ENCODE measurements at regions not wholly inside any gene's neighbourhood (a gene's known extent, or its start where the extent isn't known, plus 50 kb on each side); places are given as distances from the start of the nearest gene placed in this dataset.
"Not testable (repeated sequence)": the region's sequence is repeated elsewhere in the genome, so short reads cannot be mapped to it uniquely, and the experiment has no call there.

DNA sequence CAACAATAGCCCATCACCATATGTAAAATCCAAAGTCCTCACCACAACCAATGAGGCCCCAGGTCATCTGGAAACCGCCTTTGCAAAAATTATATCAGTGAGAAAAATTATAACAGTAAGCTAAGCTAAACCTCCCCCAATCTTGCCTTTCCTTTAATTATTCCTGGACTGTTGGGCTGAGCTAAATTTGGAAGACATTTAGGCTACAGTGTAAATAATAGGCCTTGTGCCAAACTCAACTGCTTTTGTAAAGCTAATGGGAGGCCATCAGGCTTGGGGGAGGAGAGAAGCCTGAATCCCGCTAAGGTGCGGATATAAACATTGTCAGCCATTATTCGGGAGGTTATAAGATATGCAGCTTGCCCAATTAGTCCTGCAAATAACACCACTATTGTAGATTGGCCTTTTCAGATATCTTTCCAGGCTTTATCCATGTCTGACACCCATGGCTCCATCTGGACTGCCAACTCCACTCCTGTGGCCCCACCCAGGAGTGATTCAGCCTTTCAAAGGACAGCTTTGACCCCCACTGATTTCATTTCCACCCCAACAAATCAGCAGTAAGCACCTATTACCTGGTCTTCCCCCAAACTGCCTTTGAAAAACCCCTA lies 53.0 kb upstream of the CA12 start:
- peak; percentile 97 for DNase-seq

GRCh38 chr15:63435204-63435820 lies 53.7 kb upstream of the CA12 start:
- DNase-seq, result no peak

GRCh38 chr15:63436341-63436740 lies 54.7 kb upstream of the CA12 start:
- DNase-seq, result no peak

DNA sequence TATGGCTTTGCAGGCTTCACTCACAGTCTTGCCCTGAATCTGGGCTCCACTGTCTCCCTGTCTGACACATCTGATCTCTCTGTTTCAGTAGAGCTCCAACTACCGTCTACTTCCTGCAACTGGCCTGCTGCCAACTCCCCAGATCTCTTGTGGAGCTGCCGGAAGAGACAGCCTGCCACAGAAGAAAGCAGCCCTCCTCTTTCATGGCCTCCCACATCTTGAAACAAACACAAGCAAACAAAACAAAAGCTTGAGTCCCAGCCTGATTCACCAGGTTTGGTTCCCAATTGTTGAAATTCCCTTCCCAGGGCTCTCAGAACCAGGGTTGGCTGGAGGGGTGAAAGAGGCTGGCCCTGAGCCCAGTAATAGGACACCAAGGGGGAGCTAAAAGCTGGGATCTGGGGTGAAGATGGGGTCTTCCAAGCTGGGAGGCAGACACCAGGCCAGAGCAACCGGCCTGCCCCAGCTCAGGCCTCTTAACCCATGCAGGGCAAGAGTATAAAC lies 55.3 kb upstream of the CA12 start:
- DNase-seq, result peak; percentile 71

DNA sequence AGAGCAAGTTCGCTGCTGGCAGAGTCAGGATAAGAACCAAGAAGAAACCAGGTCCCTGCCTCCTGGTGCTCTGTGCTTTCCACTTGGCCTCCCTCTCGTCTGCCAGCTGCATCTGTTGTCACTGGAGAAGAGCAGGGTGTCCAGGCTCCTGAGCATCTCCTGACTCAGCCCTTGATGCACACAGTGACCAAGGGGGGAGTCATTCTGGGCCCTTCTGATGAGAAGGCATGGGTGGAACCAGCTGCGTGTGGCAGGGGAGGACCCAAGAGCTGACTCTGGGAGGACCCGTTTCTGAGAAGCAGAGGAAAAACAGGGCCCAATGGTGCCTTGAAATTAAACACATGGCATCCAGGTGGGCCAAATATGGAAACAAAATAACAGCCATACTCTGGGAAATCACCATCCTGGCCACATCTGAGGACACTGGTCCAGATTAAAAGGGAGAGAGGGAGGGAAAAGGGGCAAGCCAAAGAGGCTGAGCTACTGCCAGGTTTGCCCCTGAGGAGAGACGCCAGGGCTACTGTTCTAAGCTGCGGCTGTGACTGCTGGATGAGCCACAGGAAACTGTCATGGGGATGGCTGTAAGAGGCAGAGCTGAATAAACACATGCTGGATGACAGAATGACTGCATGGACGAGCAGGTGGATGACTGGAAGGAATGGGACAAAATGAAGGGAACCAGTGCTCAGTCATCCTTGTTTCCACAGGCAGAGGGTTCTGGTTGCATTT lies 58.1 kb upstream of the CA12 start:
- DNase-seq, result no peak

DNA sequence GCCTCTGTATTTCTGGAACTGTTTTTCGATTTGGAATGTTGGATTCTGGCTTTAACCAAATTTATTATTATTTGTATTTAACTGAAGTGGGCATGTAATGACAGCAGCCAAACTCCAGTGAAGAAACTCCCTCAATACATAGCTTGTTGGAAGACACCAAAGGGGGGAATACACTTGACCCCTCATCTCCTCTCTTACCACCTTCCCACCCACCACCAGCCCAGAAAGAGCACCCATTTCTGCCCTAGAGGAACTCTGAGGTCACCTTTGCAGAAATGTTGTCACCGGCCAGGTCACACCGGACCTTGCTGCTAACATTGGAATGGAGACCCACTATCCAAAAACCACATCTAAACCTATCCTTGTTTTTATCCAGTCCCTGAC lies 58.6 kb upstream of the CA12 start:
- no peak for DNase-seq

- no peak for DNase-seq
These were observed 59.1 kb upstream of the CA12 start for GRCh38 chr15:63440756-63441155.

- no peak for DNase-seq
These were observed 59.6 kb upstream of the CA12 start for GRCh38 chr15:63441266-63441665.

- DNase-seq, result no peak
These were observed 60.4 kb upstream of the CA12 start for GRCh38 chr15:63442080-63442479.

DNA sequence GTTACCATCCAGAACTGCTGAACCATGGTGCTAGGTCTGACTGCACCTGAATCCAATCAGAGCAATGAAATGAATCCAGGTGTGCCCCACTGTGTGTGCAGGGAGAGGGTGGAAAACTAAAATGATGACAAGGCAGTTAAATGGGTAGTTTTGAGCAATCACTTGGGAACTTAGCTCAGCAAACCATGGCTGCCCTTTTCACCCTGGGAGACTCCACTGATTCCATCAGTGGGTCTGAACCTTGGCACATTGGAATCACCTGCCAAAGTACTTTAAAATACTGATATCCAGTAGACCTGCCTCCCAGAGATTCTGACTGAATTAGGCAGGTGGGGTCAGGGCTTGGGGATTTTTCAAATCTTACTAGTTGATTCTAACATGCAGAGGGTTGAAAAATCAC lies 59.8 kb upstream of the USP3 start:
- no peak for DNase-seq

DNA sequence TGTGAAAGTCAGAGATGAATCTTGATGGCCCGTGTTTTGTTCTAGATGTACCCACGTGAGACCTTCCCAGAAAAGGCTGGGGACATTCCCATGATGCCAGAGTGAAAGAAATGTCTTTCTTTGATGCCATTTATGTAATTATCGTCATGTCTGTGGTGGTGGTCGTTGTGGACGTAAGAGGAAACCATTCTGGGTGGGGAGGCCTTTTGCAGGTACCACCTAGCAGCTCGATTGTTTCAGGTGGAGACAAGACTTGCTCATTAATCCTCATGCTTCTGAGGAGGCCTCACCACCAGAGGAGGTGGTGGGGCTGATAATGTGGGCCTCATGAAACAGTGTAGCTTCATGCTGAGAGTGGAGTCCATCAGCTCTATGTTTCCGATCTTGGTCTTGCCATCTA lies 58.1 kb upstream of the USP3 start:
- DNase-seq, result no peak

GRCh38 chr15:63447017-63447676 lies 57.2 kb upstream of the USP3 start:
- DNase-seq, result peak; percentile 54

- DNase-seq, result no peak
These were observed 56.1 kb upstream of the USP3 start for GRCh38 chr15:63448266-63448665.

GRCh38 chr15:63448872-63449555 lies 55.4 kb upstream of the USP3 start:
- DNase-seq, result not testable (repeated sequence)

- no peak for DNase-seq
These were observed 54.7 kb upstream of the USP3 start for GRCh38 chr15:63449731-63450130.

DNA sequence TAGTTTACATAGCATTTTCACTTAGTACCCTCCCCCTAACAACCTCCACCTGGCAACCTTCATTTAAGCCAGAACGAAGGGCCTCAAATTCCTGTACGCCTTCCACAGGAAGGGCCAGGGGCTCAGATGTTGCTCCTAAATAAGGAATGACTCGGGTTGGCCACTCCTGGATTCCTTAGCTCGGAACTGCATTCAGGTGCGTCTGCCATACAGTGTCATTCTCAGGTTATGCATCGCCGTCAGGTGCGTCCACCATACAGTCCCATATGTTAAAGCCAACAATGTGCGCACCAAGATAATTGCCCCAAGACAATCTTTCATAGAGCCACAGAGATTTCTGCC lies 53.5 kb upstream of the USP3 start:
- no peak for DNase-seq

- DNase-seq, result no peak
These were observed 52.6 kb upstream of the USP3 start for GRCh38 chr15:63451671-63452315.

DNA sequence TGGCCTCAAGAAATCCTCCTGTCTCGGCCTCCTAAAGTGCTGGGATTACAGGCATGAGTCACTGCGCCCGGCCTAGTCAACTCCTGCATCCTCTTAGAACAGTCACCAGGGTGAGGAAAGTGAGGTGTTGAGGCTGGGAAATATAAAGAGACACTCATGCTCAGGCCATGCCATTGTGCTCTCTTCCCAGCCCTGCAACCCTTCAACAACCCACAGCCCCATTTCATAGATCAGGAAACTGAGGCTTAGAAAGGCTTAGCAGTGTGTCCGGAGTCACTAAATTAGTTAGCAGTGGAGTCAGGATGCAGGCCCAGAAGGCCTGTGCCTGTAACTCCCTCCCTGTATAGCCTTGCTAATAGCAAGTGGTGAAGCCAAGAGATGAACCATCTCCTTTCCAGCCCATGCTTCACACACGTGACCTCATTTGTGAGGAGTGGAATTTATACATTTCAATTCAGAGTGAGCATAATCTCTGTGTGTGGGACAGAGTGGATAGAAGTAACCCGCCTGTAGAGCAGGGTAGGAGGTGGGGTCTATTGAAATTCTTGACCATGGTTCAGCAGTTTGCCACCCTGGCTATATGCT lies 51.7 kb upstream of the USP3 start:
- no peak for DNase-seq

DNA sequence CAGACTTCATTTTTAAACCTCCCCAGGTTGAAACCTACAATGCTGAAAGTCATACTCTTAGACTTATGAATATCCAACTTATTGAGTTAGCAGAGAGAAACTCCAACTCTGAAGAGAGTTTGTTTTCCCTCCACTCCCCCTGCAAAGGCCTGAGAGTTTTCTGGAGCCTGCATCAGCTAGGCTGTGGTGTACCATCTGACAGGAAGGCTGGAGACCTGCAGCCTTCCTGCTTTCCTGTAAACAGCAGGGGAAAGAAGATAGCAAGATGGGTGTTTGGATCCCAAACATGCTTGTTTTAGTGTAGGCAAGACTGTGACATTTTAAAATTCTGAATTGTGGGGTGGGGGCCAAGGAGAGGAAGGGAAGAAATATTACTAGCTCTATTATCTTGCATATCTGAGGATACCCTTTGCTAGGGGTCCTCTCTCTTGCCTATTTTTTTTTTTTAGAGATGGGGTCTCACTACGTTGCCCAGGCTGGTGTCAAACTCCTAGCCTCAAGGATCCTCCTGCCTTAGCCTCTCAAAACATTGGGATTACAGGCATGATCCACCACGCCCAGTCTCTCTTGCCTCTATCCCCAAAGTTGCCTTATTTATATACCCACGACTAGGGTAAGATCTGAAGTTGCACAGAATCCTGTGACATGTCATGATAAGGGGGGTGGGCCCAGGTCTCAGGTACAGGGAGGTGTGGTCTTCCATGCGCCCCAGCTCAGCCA lies 51.0 kb upstream of the USP3 start:
- no peak for DNase-seq

- DNase-seq, result no peak
These were observed 49.7 kb upstream of the USP3 start for GRCh38 chr15:63454503-63455211.
